DOHH2 (cell line): ENCODE measurements at regions not wholly inside any gene's neighbourhood (a gene's known extent, or its start where the extent isn't known, plus 50 kb on each side); places are given as distances from the start of the nearest gene placed in this dataset.

Experiments
- H3F3A ChIP-seq: fragments of 200-600 bp; sonication (generic), shearing (Covaris generic); 2 replicates; pipeline ENCODE4 v1.6.0; 2016; ENCODE audit warnings: antibody characterized with exemption, mild to moderate bottlenecking; ENCODE audit not compliant: control insufficient read depth, insufficient read depth
- H3K27ac ChIP-seq: fragments of 200-600 bp; sonication (generic); 2 replicates; pipeline ENCODE4 v1.5.1; 2014; ENCODE audit warnings: low read depth, mild to moderate bottlenecking, low read length, moderate library complexity
- H3K27me3 ChIP-seq: fragments of 200-600 bp; sonication (generic); 2 replicates; pipeline ENCODE4 v1.6.1; 2014; ENCODE audit warnings: mild to moderate bottlenecking, low read length, mixed read lengths; ENCODE audit not compliant: control insufficient read depth
- H3K36me3 ChIP-seq: fragments of 200-600 bp; sonication (generic); 2 replicates; pipeline ENCODE4 v1.6.1; 2014; ENCODE audit warnings: mild to moderate bottlenecking, low read length, moderate library complexity, mixed read lengths; ENCODE audit not compliant: control insufficient read depth
- H3K4me1 ChIP-seq: fragments of 200-600 bp; sonication (generic); 2 replicates; pipeline ENCODE4 v1.6.1; 2014; ENCODE audit warnings: mild to moderate bottlenecking, low read length, mixed read lengths; ENCODE audit not compliant: control insufficient read depth
- H3K4me2 ChIP-seq: fragments of 200-600 bp; sonication (generic); 2 replicates; pipeline ENCODE4 v1.6.0; 2014; ENCODE audit warnings: mild to moderate bottlenecking, low read length, moderate library complexity
- H3K4me3 ChIP-seq: fragments of 200-600 bp; sonication (generic); 2 replicates; pipeline ENCODE4 v1.5.1; 2014; ENCODE audit warnings: mild to moderate bottlenecking, low read length, mixed read lengths
- H3K79me2 ChIP-seq: fragments of 200-600 bp; sonication (generic); 2 replicates; pipeline ENCODE4 v1.6.1; 2014; ENCODE audit warnings: mild to moderate bottlenecking, low read length, mixed read lengths; ENCODE audit not compliant: control insufficient read depth
- H3K9me2 ChIP-seq: fragments of 200-600 bp; sonication (generic); replicated peaks from 2 replicates; pipeline ENCODE4 v1.6.1; 2014; ENCODE audit warnings: mild to moderate bottlenecking, low read length, mixed read lengths; ENCODE audit not compliant: control insufficient read depth
- H3K9me3 ChIP-seq: fragments of 200-600 bp; sonication (generic); 2 replicates; pipeline ENCODE4 v1.6.1; 2014; ENCODE audit warnings: antibody characterized with exemption, low read length, mixed read lengths; ENCODE audit not compliant: control insufficient read depth, insufficient read depth
- H4K20me1 ChIP-seq: fragments of 200-600 bp; sonication (generic); 2 replicates; pipeline ENCODE4 v1.6.0; 2014; ENCODE audit warnings: low read depth, mild to moderate bottlenecking, antibody characterized with exemption, low read length, moderate library complexity; ENCODE audit not compliant: control insufficient read depth, insufficient read depth
- CTCF ChIP-seq: fragments of 200-600 bp; sonication (generic); IDR thresholded peaks from one replicate; pipeline ENCODE4 v1.5.1; 2014; ENCODE audit warnings: antibody characterized with exemption, mild to moderate bottlenecking, low read depth, low read length; ENCODE audit not compliant: poor library complexity, severe bottlenecking
- EZH2phosphoT487 ChIP-seq: fragments of 200-600 bp; sonication (generic); IDR thresholded peaks from 2 replicates; pipeline ENCODE4 v1.6.1; 2017; ENCODE audit warnings: borderline replicate concordance, mild to moderate bottlenecking, antibody characterized with exemption, low read length, moderate library complexity, mixed read lengths

GRCh38 chrX:1945879-1946278, 331.0 kb downstream of the ASMT start:
- TF ChIP-seq EZH2phosphoT487, result no peak
- no peak for TF ChIP-seq CTCF
- no peaks in the 10 kb centered on the region for H3K79me2 ChIP-seq
- no peaks in the 10 kb centered on the region for H3K9me2 ChIP-seq
- H3K9me3 ChIP-seq, result no peaks in the 10 kb centered on the region
- no peak overlapping the region for H3K4me3 ChIP-seq
- no peak overlapping the region for H3K27ac ChIP-seq
- H3K4me1 ChIP-seq, result no peaks in the 10 kb centered on the region
- no peaks in the 10 kb centered on the region for H3K27me3 ChIP-seq
- H3K4me2 ChIP-seq, result no peak overlapping the region
- no peaks in the 10 kb centered on the region for H4K20me1 ChIP-seq
- no peaks in the 10 kb centered on the region for H3K36me3 ChIP-seq
- no peaks in the 10 kb centered on the region for H3F3A ChIP-seq

GRCh38 chrX:1946974-1947373, 332.1 kb downstream of the ASMT start:
- no peaks in the 10 kb centered on the region for H3K4me1 ChIP-seq
- no peaks in the 10 kb centered on the region for H4K20me1 ChIP-seq
- H3K27ac ChIP-seq, result no peak overlapping the region
- TF ChIP-seq CTCF (no peak), EZH2phosphoT487 (no peak)
- no peaks in the 10 kb centered on the region for H3F3A ChIP-seq
- no peak overlapping the region for H3K4me3 ChIP-seq
- H3K4me2 ChIP-seq, result no peak overlapping the region
- H3K36me3 ChIP-seq, result no peaks in the 10 kb centered on the region
- no peaks in the 10 kb centered on the region for H3K9me3 ChIP-seq
- no peaks in the 10 kb centered on the region for H3K79me2 ChIP-seq
- no peaks in the 10 kb centered on the region for H3K27me3 ChIP-seq
- no peaks in the 10 kb centered on the region for H3K9me2 ChIP-seq
